Central memory CD4-positive, alpha-beta T cell (primary cell): ENCODE measurements at regions not wholly inside any gene's neighbourhood (a gene's known extent, or its start where the extent isn't known, plus 50 kb on each side); places are given as distances from the start of the nearest gene placed in this dataset.
"Not testable (repeated sequence)": the region's sequence is repeated elsewhere in the genome, so short reads cannot be mapped to it uniquely, and the experiment has no call there.

ENCODE experiments used
- DNase-seq: peaks from one replicate; pipeline ENCODE4 v3.0.0; 2022

- DNase-seq: no peak
These were observed 227.3 kb downstream of the NMUR2 start for GRCh38 chr5:152177626-152178349.

GRCh38 chr5:152171888-152172287 is 233.2 kb downstream of the NMUR2 start:
- no peak for DNase-seq

- DNase-seq: no peak
These were observed 234.7 kb downstream of the NMUR2 start for GRCh38 chr5:152170350-152170749.

GRCh38 chr5:152164860-152165259 is 240.2 kb upstream of the GLRA1 start:
- DNase-seq: no peak

GRCh38 chr5:152159894-152160293 is 235.2 kb upstream of the GLRA1 start:
- not testable (repeated sequence) for DNase-seq

- DNase-seq: not testable (repeated sequence)
These were observed 229.8 kb upstream of the GLRA1 start for GRCh38 chr5:152154452-152154851.

GRCh38 chr5:152151940-152152339 is 227.3 kb upstream of the GLRA1 start:
- DNase-seq: no peak

GRCh38 chr5:152151113-152151512 is 226.5 kb upstream of the GLRA1 start:
- DNase-seq: no peak

GRCh38 chr5:152147286-152147685 is 222.6 kb upstream of the GLRA1 start:
- DNase-seq: no peak

GRCh38 chr5:152146566-152146965 is 221.9 kb upstream of the GLRA1 start:
- DNase-seq: no peak

GRCh38 chr5:152144556-152144955 is 219.9 kb upstream of the GLRA1 start:
- no peak for DNase-seq

GRCh38 chr5:152144030-152144429 is 219.4 kb upstream of the GLRA1 start:
- no peak for DNase-seq

- DNase-seq: peak; percentile 51
These were observed 218.3 kb upstream of the GLRA1 start for GRCh38 chr5:152142840-152143469.

GRCh38 chr5:152140347-152140746 is 215.7 kb upstream of the GLRA1 start:
- DNase-seq: no peak

- no peak for DNase-seq
These were observed 212.4 kb upstream of the GLRA1 start for GRCh38 chr5:152137063-152137462.

- no peak for DNase-seq
These were observed 211.7 kb upstream of the GLRA1 start for GRCh38 chr5:152136321-152136720.

- DNase-seq: no peak
These were observed 211.2 kb upstream of the GLRA1 start for GRCh38 chr5:152135827-152136226.

- DNase-seq: no peak
These were observed 201.1 kb upstream of the GLRA1 start for GRCh38 chr5:152125661-152126205.

GRCh38 chr5:152124409-152125041 is 199.9 kb upstream of the GLRA1 start:
- no peak for DNase-seq

GRCh38 chr5:152118676-152119470 is 194.2 kb upstream of the GLRA1 start:
- DNase-seq: no peak

GRCh38 chr5:152116934-152117333 is 192.3 kb upstream of the GLRA1 start:
- DNase-seq: no peak

- peak; percentile 64 for DNase-seq
These were observed 188.8 kb upstream of the GLRA1 start for GRCh38 chr5:152113401-152113800.

- DNase-seq: no peak
These were observed 182.6 kb upstream of the GLRA1 start for GRCh38 chr5:152107220-152107619.
